ES-I3 (cell line): ENCODE measurements at regions not wholly inside any gene's neighbourhood (a gene's known extent, or its start where the extent isn't known, plus 50 kb on each side); places are given as distances from the start of the nearest gene placed in this dataset.

Experiments used
- H3K36me3 ChIP-seq: 2 replicates; pipeline ENCODE4 v1.6.1; 2013; ENCODE audit warnings: mild to moderate bottlenecking, low read length, control low read depth, moderate library complexity; ENCODE audit not compliant: insufficient read depth
- H3K4me1 ChIP-seq: 2 replicates; pipeline ENCODE4 v1.6.1; 2013; ENCODE audit warnings: mild to moderate bottlenecking, control low read depth, low read length; ENCODE audit not compliant: insufficient read depth
- H3K9ac ChIP-seq: 2 replicates; pipeline ENCODE4 v1.6.1; 2013; ENCODE audit warnings: low read depth, mild to moderate bottlenecking, low read length, moderate library complexity
- H3K9me3 ChIP-seq: 2 replicates; pipeline ENCODE4 v1.6.1; 2013; ENCODE audit warnings: mild to moderate bottlenecking, low read length, moderate library complexity; ENCODE audit not compliant: control insufficient read depth, insufficient read depth

DNA sequence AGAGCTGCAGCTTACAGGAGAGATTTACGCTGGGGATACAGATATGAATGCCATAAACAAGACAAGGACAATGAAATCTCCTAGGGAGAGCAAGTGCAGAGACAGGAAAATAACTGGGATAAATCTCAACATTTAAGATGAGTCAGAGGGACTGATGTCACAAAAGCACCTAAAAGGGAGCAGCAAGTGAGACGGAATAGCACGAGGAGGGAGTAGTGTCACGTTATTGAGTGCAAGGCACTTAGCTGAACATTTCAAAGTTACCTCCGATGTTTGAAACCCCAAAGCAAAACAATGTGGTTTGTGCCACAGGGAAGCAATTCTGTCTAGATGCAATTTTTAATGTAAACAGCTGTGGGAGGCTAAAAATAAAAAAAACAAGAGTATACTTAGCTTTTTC lies 1131.7 kb upstream of the EYS start:
- no peaks in the 10 kb centered on the region for H3K9me3 ChIP-seq
- H3K9ac ChIP-seq, result no peak overlapping the region
- H3K4me1 ChIP-seq, result no peaks in the 10 kb centered on the region
- H3K36me3 ChIP-seq, result no peaks in the 10 kb centered on the region

DNA sequence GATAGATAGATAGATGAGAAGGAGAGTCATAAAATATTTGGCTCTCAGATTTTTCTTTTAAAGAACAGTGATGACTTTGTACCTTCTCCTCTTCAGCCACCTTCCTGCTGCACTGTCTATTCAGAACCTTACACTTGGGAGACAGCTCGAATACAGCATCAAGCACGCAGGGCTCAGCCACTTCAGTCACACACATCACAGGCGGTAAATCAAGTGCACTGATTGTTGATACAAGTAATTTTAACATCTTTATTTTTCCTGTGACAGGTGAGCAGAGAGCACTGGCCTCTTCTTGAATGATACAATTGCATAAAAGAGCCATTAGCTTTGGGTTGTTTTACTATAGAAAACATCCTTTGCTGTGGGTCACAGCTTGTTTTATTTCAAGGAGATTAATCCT lies 1118.5 kb upstream of the EYS start:
- Histone ChIP-seq H3K9ac (no peak overlapping the region), H3K4me1 (no peaks in the 10 kb centered on the region), H3K36me3 (no peaks in the 10 kb centered on the region), H3K9me3 (no peaks in the 10 kb centered on the region)

DNA sequence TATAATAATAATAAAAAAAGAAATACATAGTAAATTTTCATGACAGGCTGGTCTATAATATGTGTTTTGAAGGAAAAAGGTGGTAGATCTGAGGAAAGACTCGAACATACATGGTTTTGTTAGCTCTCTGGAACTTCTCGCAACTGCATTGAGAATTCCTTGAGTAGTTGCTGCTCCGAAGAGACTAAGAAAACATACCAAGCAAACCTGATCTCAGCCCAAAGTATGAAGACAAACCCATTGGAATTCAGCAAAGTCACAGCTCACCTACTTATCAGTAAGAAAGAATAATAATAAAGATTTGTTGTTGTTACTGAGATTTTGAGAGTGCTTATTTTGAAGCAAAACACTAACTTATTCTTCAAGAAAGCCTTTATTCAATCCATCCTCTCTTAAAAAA lies 1107.1 kb upstream of the EYS start:
- Histone ChIP-seq H3K9ac (no peak overlapping the region), H3K36me3 (no peaks in the 10 kb centered on the region), H3K4me1 (no peaks in the 10 kb centered on the region), H3K9me3 (no peaks in the 10 kb centered on the region)

DNA sequence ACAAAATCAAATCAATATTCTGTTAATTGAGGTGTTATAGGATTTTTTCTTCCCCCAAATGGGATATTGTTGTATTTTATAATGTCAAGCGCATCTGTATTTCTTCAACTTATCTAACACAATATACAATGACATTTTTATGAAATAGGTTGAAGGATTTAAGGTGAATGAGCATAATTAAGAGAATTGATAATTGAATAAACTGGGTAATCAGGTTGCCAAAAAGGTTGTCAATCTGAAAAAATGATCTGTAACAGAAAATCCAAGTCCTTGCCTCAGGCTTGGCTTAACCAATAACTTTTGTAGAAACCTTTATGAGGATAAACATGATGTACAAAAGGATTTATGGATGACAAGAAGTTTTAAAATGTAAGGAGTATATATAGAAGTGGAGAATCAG lies 1101.7 kb upstream of the EYS start:
- Histone ChIP-seq H3K9me3 (no peaks in the 10 kb centered on the region), H3K4me1 (no peaks in the 10 kb centered on the region), H3K36me3 (no peaks in the 10 kb centered on the region), H3K9ac (no peak overlapping the region)

DNA sequence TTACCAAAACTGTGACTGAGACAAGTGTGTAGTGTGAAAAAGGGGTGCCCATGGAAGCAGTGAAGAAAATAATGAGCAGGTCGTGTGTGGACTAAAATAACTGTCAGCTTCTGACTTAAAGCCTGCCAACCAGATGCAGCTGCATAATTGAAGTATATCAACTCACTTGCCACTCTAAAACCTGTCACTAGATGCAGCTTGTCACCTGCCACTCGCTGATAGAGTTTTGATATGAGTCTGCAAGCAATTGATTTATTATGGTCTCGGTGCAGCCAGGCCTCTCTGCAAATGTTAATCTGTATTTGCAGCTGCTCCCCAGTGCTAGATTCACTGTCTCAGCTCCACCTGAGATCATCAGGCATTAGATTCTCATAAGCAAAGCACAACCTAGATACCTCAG lies 1090.0 kb upstream of the EYS start:
- no peaks in the 10 kb centered on the region for H3K9me3 ChIP-seq
- no peaks in the 10 kb centered on the region; the same call in 1 of the 2 replicates for H3K36me3 ChIP-seq
- H3K9ac ChIP-seq, result no peak overlapping the region
- no peaks in the 10 kb centered on the region for H3K4me1 ChIP-seq

DNA sequence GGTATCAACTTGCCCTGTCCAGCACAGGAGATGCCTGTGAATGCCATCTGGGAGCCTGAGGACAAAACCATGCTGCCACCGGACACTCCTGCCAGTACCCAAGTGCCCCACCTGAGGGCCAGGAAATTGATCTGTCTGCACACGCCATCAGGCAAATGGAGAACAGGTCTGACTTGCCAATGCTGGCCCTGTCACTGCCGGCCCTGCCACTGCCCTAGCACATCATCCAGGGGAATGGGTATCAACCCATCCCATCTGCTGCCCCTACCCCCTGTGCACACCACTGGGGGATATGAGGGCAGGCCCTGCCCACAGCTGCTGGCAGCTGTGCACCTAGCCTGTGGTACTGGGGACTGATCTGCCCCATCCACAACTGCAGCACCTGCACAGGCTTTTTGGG lies 1081.6 kb upstream of the EYS start:
- no peaks in the 10 kb centered on the region for H3K36me3 ChIP-seq
- H3K9me3 ChIP-seq, result no peaks in the 10 kb centered on the region
- H3K4me1 ChIP-seq, result no peaks in the 10 kb centered on the region
- no peak overlapping the region for H3K9ac ChIP-seq

DNA sequence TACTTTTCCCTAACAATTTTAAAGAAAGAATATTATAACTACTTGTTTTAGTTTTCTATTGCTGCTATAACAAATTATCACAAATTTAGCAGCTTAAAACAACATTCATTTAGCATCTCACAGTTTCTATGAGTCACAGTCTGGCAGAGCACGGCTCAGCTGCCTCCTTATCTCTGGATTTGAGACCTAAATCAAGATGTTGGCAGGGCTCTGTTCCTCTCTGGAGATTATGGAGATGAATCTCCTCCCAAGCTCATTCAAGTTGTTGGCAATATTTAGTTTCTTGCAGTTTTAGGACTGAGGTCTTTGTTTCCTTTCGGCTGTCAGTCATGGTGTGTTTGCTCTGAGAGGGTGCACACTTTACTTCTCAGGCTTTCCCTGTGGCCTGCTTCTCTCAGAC lies 1065.8 kb upstream of the EYS start:
- Histone ChIP-seq H3K4me1 (no peaks in the 10 kb centered on the region), H3K9ac (no peak overlapping the region), H3K36me3 (no peaks in the 10 kb centered on the region), H3K9me3 (no peaks in the 10 kb centered on the region)

DNA sequence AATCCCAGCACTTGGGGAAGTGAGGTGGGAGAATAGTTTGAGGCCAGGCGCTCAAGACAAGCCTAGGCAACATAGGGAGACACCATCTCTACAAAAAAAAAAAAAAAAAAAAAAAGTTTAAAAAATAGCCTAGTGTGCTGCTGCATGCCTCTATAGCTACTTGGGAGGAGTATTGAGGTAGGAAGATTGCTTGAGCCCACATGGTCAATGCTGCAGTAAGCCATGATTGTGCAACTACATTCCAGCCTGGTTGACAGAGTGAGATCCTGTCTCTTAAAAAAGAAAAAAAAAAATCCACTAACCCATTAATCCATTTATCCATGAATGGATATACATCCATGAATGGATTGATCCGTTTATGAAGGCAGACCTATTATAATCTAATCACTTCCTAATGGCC lies 1064.6 kb upstream of the EYS start:
- no peak overlapping the region for H3K9ac ChIP-seq
- H3K36me3 ChIP-seq, result no peaks in the 10 kb centered on the region
- no peaks in the 10 kb centered on the region for H3K9me3 ChIP-seq
- H3K4me1 ChIP-seq, result no peaks in the 10 kb centered on the region

DNA sequence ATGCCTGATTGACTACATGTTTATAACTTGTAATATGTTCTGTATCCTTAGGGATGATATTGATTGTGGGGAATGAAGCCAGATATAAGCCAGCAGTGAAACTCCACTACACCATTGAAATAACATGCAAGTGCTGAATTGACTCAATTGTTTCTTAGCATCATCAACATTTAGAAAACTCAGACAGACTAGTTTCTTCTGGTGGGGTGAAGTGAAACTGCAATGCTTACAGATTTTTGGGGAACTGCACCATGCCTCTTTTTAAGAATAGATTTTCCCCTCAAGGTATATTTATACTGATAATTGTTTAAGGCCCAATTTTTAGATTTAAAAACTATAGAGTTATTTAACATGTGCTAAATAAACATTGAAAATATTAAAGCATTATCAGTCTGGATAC lies 1044.6 kb upstream of the EYS start:
- Histone ChIP-seq H3K9me3 (no peaks in the 10 kb centered on the region), H3K9ac (no peak overlapping the region), H3K4me1 (no peaks in the 10 kb centered on the region), H3K36me3 (no peaks in the 10 kb centered on the region)

DNA sequence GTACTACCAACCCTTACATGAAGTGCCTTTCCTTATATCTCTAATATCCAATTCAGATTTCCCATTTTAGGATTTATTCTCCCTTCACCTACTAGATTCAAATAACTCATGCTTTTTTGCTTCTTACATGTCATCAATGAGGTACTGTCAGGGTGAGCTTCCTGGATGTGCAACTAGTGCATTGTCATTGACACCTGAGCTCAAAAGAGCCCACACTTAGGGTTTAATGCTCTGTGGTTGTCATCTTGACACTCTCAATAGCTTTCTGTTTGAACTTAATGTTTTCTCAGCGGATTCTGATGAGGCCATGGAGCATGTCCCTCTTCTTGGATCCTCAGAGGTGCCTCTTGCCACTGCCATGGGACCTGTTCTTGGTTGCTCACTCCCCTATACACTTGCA lies 1033.3 kb upstream of the EYS start:
- Histone ChIP-seq H3K9me3 (no peaks in the 10 kb centered on the region), H3K36me3 (no peaks in the 10 kb centered on the region), H3K9ac (no peak overlapping the region), H3K4me1 (peaks cover 2% of the 10 kb centered on the region; the same call in 1 of the 2 replicates)

DNA sequence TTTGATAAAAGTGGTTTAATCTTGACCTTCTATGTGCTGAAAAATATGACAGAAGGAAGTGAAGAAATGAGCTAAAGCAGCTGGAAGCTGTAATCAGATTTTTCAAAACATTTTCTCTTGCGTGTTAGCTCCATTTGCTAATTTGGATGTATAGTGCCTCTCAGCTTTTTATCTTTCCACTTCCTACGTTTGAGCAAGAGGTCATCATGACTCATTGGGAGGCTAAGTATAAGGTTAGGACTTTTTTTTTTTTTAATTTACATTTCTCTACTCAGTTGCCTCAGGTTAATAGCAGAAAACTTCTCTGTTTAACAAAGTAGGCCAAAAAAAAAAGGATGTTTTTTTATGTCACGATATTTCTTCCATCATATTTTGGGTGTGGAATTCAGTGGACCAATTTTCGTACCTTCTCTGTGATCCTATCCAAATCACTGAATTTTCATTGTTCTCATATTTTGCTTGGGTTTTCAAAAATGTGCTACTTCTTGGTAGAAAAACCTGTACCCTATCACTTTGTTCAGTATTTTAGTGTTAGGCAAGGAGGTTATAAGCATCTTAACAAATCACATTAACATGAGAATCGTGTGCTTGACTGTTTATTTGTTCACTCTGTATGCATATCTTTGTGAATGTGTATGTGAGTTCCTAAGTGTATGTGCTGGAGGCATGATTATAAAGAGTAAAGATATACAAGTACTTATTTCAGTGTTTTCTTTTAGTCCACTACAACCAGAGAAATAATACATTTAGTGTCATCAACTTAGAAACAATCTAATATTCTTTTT lies 1028.3 kb upstream of the EYS start:
- Histone ChIP-seq H3K9ac (no peak overlapping the region), H3K9me3 (no peaks in the 10 kb centered on the region), H3K4me1 (peaks cover 7% of the 10 kb centered on the region), H3K36me3 (no peaks in the 10 kb centered on the region)

DNA sequence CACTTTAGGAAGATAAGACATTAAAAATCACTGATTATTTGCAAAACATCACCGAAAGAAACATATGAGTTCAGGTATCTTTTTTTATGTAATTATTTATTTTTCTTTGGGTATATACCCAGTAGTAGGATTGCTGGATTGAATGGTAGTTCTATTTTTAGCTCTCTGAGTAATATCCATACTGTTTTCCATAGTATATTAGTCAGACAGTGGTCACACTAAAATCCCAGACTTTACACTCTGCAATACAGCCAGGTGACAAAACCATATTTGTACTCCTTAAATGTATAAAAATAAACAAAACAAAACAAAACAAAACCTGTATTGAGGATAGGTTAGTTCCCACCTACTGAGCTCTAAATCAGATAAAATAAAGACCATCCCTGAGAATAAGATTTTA lies 1024.3 kb upstream of the EYS start:
- Histone ChIP-seq H3K9ac (no peak overlapping the region), H3K9me3 (no peaks in the 10 kb centered on the region), H3K36me3 (no peaks in the 10 kb centered on the region), H3K4me1 (peaks cover 7% of the 10 kb centered on the region)

DNA sequence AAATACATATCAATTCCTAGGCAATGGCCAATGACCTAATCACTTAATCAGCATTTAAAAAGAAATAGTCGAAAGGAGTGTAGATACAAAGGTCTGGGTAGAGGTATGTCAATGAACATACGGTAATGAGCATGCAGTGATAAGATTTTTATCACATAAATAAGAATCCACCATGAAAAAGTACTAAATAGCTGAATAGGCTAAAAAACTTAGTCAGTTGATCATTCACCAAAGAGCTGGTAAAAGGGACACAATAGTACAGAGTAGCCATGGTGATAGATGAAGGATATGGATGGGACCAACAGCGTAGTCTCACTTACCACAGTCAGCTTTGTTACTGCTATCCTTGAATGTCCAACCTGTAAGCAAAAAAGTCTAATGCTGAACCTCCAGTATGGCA lies 1018.6 kb upstream of the EYS start:
- Histone ChIP-seq H3K4me1 (no peaks in the 10 kb centered on the region; the same call in 1 of the 2 replicates), H3K9ac (no peak overlapping the region), H3K9me3 (no peaks in the 10 kb centered on the region), H3K36me3 (no peaks in the 10 kb centered on the region)

DNA sequence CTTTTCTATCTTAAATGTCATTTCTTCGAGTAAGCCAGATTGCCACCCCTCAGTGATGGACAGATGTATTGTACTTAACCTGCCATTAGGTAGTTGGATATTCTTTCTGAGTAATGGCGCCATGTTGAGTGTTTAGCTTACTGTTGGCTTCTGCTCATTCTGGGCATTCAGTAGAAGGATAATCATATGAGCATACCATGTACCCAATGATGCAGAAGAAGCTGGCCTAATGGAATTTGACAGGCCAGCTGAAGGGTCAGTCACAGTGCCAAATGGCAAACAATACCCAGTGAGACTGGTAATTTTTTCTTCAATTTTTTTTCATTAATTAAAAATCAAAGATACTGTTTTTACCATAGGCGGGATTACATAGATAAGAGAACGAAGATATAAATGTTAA lies 1010.8 kb upstream of the EYS start:
- H3K4me1 ChIP-seq, result no peaks in the 10 kb centered on the region
- no peaks in the 10 kb centered on the region for H3K36me3 ChIP-seq
- H3K9ac ChIP-seq, result no peak overlapping the region
- no peaks in the 10 kb centered on the region for H3K9me3 ChIP-seq

DNA sequence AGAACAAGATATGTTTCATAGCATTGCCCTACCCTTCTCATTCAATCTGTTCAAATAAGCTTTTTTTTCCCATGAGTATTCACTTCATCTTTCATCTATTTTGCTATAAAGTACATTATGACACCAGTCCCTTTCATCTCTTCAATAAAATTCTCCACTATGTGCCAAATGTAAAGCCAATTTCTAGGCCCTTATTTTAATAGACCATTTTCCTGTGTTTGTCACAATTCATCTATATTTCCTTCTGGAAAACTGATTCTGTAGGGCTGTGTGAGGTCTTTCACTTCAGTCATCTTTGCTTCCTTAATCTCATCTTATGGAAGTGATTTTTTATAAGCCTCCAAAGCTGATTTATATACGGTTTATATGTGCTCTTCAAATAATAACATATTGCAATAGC lies 992.4 kb upstream of the EYS start:
- Histone ChIP-seq H3K9me3 (no peaks in the 10 kb centered on the region), H3K4me1 (no peaks in the 10 kb centered on the region), H3K9ac (no peak overlapping the region), H3K36me3 (no peaks in the 10 kb centered on the region)

DNA sequence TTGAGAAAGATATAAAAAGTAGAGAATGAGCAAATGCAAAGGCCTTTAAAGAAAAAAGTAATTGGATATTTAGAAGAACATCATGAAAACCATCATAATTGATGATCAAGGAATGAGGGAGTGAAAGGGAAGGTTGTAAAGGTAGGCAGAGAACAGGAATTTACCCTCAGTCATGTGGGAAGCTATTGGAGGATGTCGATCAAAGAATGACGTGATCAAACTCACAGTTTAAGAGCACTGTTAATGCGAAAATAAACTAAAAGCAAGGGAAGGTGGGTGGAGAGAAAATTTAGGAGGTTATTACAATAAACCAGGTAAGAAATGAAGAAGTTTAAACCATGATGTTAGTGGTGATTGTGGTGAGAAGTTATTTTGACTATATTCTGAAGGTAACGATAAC lies 982.6 kb upstream of the EYS start:
- no peaks in the 10 kb centered on the region for H3K9me3 ChIP-seq
- H3K36me3 ChIP-seq, result no peaks in the 10 kb centered on the region
- H3K9ac ChIP-seq, result no peak overlapping the region
- H3K4me1 ChIP-seq, result no peaks in the 10 kb centered on the region
